ENCODE measurements at regions not wholly inside any gene's neighbourhood (a gene's known extent, or its start where the extent isn't known, plus 50 kb on each side); places are given as distances from the start of the nearest gene placed in this dataset.

DNA sequence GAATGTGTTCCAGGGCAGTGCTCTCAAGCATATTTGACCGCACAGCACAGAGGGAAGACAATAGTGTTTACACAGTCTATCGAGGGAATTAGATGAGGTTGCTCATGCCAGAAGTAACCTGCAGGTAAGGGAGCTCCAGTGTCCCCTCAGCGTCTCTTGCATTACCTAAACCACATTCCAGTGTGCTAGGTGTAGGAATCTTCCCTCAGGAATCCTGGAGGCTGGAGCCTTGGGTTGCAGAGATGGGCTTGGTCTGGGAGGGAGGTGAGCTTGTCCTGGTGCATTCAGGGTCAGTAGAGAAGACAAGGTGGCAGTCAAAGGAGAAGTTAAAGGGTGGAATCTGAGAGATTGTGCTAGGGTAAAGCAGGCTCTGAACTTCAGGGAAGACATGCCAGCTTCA is 56.3 kb downstream of the SOX14 start:
- TF ChIP-seq, protein P1, sequence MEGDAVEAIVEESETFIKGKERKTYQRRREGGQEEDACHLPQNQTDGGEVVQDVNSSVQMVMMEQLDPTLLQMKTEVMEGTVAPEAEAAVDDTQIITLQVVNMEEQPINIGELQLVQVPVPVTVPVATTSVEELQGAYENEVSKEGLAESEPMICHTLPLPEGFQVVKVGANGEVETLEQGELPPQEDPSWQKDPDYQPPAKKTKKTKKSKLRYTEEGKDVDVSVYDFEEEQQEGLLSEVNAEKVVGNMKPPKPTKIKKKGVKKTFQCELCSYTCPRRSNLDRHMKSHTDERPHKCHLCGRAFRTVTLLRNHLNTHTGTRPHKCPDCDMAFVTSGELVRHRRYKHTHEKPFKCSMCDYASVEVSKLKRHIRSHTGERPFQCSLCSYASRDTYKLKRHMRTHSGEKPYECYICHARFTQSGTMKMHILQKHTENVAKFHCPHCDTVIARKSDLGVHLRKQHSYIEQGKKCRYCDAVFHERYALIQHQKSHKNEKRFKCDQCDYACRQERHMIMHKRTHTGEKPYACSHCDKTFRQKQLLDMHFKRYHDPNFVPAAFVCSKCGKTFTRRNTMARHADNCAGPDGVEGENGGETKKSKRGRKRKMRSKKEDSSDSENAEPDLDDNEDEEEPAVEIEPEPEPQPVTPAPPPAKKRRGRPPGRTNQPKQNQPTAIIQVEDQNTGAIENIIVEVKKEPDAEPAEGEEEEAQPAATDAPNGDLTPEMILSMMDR (IDR thresholded peaks at IDR 0.05; ENCODE audit: poor library complexity, severe bottlenecking), result no peak
- TF ChIP-seq POLR2AphosphoS5 (IDR thresholded peaks at IDR 0.05) (no peak), SMC3 (conservative IDR thresholded peaks at IDR 0.05; ENCODE audit: poor library complexity) (no peak), EZH2 (IDR thresholded peaks at IDR 0.05; ENCODE audit: borderline replicate concordance, insufficient read depth, low read length, poor library complexity, severe bottlenecking) (no peak), TAF1 (IDR thresholded peaks at IDR 0.05; ENCODE audit: low read depth) (no peak)

Measured in neural cell (in vitro differentiated cells).